ENCODE measurements at regions not wholly inside any gene's neighbourhood (a gene's known extent, or its start where the extent isn't known, plus 50 kb on each side); places are given as distances from the start of the nearest gene placed in this dataset.

DNA sequence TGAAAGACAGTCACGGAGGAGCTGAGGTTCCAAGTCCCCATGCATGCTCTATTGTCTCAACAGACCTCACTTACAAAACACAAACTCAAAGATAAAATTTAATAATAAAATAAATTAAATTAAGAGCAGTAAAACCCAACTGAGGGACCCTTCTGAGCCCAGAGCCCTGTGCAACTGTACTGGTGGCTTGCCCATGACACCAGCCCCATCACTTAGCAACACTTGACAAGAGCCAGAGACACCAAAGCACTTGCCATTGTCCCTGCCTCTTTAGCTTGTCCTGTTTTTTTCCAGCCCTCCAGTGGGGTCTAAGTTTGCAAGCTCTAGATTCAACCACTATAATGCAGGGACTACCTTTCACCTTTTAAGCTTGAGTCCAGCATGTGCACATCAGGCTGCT, 117.9 kb downstream of the JCAD start:
- Mint-ChIP-seq H3K4me3 (no peak overlapping the region), H3K27me3 (ENCODE audit: low read depth in 3 of 3) (peaks cover 0 to 2% (median 0%) of the 10 kb centered on the region in 3 donors)
- intact Hi-C loops (cut with micrococcal nuclease) = no loop called here

DNA sequence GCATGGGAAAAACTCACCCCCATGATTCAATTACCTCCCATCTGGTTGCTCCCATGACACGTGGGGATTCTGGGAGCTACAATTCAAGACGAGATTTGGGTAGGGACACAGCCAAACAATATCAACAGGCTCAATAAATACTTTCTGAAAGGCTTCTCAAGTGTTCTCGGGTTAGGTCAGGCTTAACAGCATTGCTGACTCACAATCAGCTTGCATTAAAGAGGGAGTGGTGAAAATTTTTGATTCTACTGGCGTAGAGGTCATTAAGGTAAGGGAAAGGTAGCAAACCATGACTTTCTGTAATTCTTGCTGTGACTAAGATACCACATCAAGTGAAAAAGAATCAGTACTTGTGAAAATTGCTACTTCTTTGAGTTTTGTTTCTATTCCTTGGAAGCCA, 126.4 kb downstream of the JCAD start:
- H3K36me3 ChIP-seq (replicated peaks in 1 of 2; ENCODE audit: control insufficient read depth in 1 of 2, insufficient read depth in 2 of 2, low read length in 2 of 2) = no peaks in the 10 kb centered on the region
- H3K4me1 ChIP-seq (ENCODE audit: control insufficient read depth in 1 of 2, insufficient read depth in 2 of 2, low read length in 2 of 2) = no peaks in the 10 kb centered on the region
- peaks cover 12 to 28% (median 18%) of the 10 kb centered on the region in 7 donors for H3K9me3 Mint-ChIP-seq
- no peak overlapping the region for H2AFZ ChIP-seq (ENCODE audit: insufficient read depth, low read depth, low read length, poor library complexity, severe bottlenecking)
- no peaks in the 10 kb centered on the region for H3K79me2 ChIP-seq (ENCODE audit: insufficient read depth, low read length)
- no peak for DNase-seq
- H3K4me1 Mint-ChIP-seq = no peaks in the 10 kb centered on the region
- H4K20me1 ChIP-seq (ENCODE audit: insufficient read depth, low read length) = no peaks in the 10 kb centered on the region
- H3K36me3 Mint-ChIP-seq = no peaks in the 10 kb centered on the region
- intact Hi-C loops (cut with micrococcal nuclease) = no loop called here
- no peak overlapping the region for H3K27ac ChIP-seq (ENCODE audit: low read depth in 1 of 2, low read length in 2 of 2)
- peaks cover under 1 to 21% of the 10 kb centered on the region in 2 donors for H3K9me3 ChIP-seq (replicated peaks in 1 of 2; ENCODE audit: control insufficient read depth in 1 of 2, insufficient read depth in 1 of 2, low read length in 2 of 2)
- WGBS (ENCODE audit: insufficient coverage) = 93% methylated on average over 3 of the region's 4 CpGs
- peaks cover 0 to 3% (median 0%) of the 10 kb centered on the region in 3 donors for H3K27me3 Mint-ChIP-seq (ENCODE audit: low read depth in 3 of 3)
- H3K4me2 ChIP-seq (replicated peaks; ENCODE audit: extremely low read depth, low read length, poor library complexity, severe bottlenecking) = no peak overlapping the region
- H3K27me3 ChIP-seq (ENCODE audit: control insufficient read depth in 2 of 2, insufficient read depth in 2 of 2, low read length in 2 of 2) = no peaks in the 10 kb centered on the region
- H3K27ac Mint-ChIP-seq = no peak overlapping the region
- no peak overlapping the region for H3K4me3 Mint-ChIP-seq
- H3K9ac ChIP-seq (ENCODE audit: insufficient read depth, low read length, poor library complexity, severe bottlenecking) = no peak overlapping the region
- H3K4me3 ChIP-seq (replicated peaks in 1 of 3; ENCODE audit: low read depth in 2 of 3, low read length in 3 of 3) = no peak overlapping the region
- TF ChIP-seq, protein P1, sequence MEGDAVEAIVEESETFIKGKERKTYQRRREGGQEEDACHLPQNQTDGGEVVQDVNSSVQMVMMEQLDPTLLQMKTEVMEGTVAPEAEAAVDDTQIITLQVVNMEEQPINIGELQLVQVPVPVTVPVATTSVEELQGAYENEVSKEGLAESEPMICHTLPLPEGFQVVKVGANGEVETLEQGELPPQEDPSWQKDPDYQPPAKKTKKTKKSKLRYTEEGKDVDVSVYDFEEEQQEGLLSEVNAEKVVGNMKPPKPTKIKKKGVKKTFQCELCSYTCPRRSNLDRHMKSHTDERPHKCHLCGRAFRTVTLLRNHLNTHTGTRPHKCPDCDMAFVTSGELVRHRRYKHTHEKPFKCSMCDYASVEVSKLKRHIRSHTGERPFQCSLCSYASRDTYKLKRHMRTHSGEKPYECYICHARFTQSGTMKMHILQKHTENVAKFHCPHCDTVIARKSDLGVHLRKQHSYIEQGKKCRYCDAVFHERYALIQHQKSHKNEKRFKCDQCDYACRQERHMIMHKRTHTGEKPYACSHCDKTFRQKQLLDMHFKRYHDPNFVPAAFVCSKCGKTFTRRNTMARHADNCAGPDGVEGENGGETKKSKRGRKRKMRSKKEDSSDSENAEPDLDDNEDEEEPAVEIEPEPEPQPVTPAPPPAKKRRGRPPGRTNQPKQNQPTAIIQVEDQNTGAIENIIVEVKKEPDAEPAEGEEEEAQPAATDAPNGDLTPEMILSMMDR (IDR thresholded peaks at IDR 0.05) = no peak

More for the DNA sequence above, 117.9 kb downstream of the JCAD start:
- Histone ChIP-seq H2AFZ (ENCODE audit: insufficient read depth, low read depth, low read length, poor library complexity, severe bottlenecking) (no peak overlapping the region), H3K4me3 (replicated peaks in 1 of 3; ENCODE audit: low read depth in 2 of 3, low read length in 3 of 3) (no peak overlapping the region), H3K9me3 (replicated peaks in 1 of 2; ENCODE audit: control insufficient read depth in 1 of 2, insufficient read depth in 1 of 2, low read length in 2 of 2) (no peaks in the 10 kb centered on the region), H4K20me1 (ENCODE audit: insufficient read depth, low read length) (no peaks in the 10 kb centered on the region), H3K27me3 (ENCODE audit: control insufficient read depth in 2 of 2, insufficient read depth in 2 of 2, low read length in 2 of 2) (no peaks in the 10 kb centered on the region), H3K9ac (ENCODE audit: insufficient read depth, low read length, poor library complexity, severe bottlenecking) (no peak overlapping the region), H3K79me2 (ENCODE audit: insufficient read depth, low read length) (no peaks in the 10 kb centered on the region), H3K27ac (ENCODE audit: low read depth in 1 of 2, low read length in 2 of 2) (no peak overlapping the region), H3K4me2 (replicated peaks; ENCODE audit: extremely low read depth, low read length, poor library complexity, severe bottlenecking) (no peak overlapping the region), H3K36me3 (replicated peaks in 1 of 2; ENCODE audit: control insufficient read depth in 1 of 2, insufficient read depth in 2 of 2, low read length in 2 of 2) (no peaks in the 10 kb centered on the region), H3K4me1 (ENCODE audit: control insufficient read depth in 1 of 2, insufficient read depth in 2 of 2, low read length in 2 of 2) (no peaks in the 10 kb centered on the region)
- peaks cover 0 to 7% (median 4%) of the 10 kb centered on the region in 7 donors for H3K9me3 Mint-ChIP-seq
- no CpG with 5 or more reads among the region's 1 CpG for WGBS (ENCODE audit: insufficient coverage)
- DNase-seq = no peak
- peaks cover 6% of the 10 kb centered on the region for H3K4me1 Mint-ChIP-seq
- no peak overlapping the region for H3K27ac Mint-ChIP-seq
- TF ChIP-seq, protein P1 (IDR thresholded peaks at IDR 0.05) = no peak
- H3K36me3 Mint-ChIP-seq = no peaks in the 10 kb centered on the region

All from CD14-positive monocyte (primary cell).